Right lobe of liver (tissue), 6 donors: ENCODE measurements at regions not wholly inside any gene's neighbourhood (a gene's known extent, or its start where the extent isn't known, plus 50 kb on each side); places are given as distances from the start of the nearest gene placed in this dataset.

ENCODE experiments used
- ATAC-seq, 4 donors: fragments of 200-7000 bp; cut with Tn5 transposase; one replicate each; pipeline ENCODE4 v1.9.1; 2020; ENCODE audit warnings: mild to moderate bottlenecking in 4 of 4, moderate library complexity in 4 of 4
- DNase-seq, 3 donors: peaks; one replicate each; pipeline ENCODE4 v3.0.0-alpha.2; 2020
- H3K27ac ChIP-seq, 3 donors: fragments of 200-600 bp; one replicate each; pipeline ENCODE4 v1.8.0; 2022
- H3K27me3 ChIP-seq, 2 donors: fragments of 200-600 bp; one replicate each; pipeline ENCODE4 v1.8.0; 2022
- H3K36me3 ChIP-seq, 4 donors: fragments of 200-600 bp; sonication (generic) in 1 of 4; one replicate each; pipeline versions ENCODE4 v1.5.1 to v1.8.0; 2017 to 2022; ENCODE audit warnings: control low read depth in 1 of 4
- H3K4me1 ChIP-seq, 4 donors: fragments of 200-600 bp; sonication (generic) in 1 of 4; one replicate each; pipeline versions ENCODE4 v1.5.1 to v1.8.0; 2017 to 2022; ENCODE audit warnings: control low read depth in 1 of 4
- H3K4me3 ChIP-seq, 3 donors: fragments of 200-600 bp; one replicate each; pipeline ENCODE4 v1.8.0; 2022
- H3K9me3 ChIP-seq, 4 donors: fragments of 200-600 bp; sonication (generic) in 1 of 4; one replicate each; pipeline versions ENCODE4 v1.5.1 to v1.8.0; 2017 to 2022; ENCODE audit warnings: control low read depth in 1 of 4
- CTCF ChIP-seq, 4 donors: fragments of 200-600 bp in 3 of 4; fragments of 450-650 bp in 1 of 4; IDR thresholded peaks; one replicate each; pipeline versions ENCODE4 v1.5.1 to v1.8.0; 2016 to 2022; ENCODE audit warnings: antibody characterized with exemption in 4 of 4, mild to moderate bottlenecking in 2 of 4
- POLR2A ChIP-seq: fragments of 450-650 bp; IDR thresholded peaks from one replicate; pipeline ENCODE4 v1.6.1; 2017; ENCODE audit warnings: antibody characterized with exemption, mild to moderate bottlenecking
- WGBS: methylation state at CpG from one replicate; pipeline ENCODE4 v1.1.6; 2018; ENCODE audit warnings: low coverage, low lambda C conversion rate; ENCODE audit not compliant: insufficient coverage; ENCODE audit errors: missing lambda C conversion rate; 5-methylcytosine and 5-hydroxymethylcytosine counted together
- intact Hi-C, 2 donors: fragments of 100-400 bp; cut with DNase I; formaldehyde crosslinking; loops; one replicate each; pipeline versions ENCODE4 v1.11.2 to v1.14.1; 2022
- donor health status: DM: no; HTN: yes; CAD: no.
- donor health status: DM: no; HTN: no; CAD: no.
- donor health status: DM: no; HTN: no; CAD: no.
- donor health status: DM: no; HTN: yes; CAD: no.
- donor health status: DM: no; HTN: yes; CAD: no.

GRCh38 chr3:104575634-104576033 lies 791.1 kb upstream of the ALCAM start:
- intact Hi-C loops: no loop called here
- no peaks in the 10 kb centered on the region for H3K9me3 ChIP-seq
- H3K27me3 ChIP-seq: no peaks in the 10 kb centered on the region
- DNase-seq (no peak), ATAC-seq (no peak)
- WGBS: 67% methylated on average over 1 of the region's 1 CpG
- H3K4me1 ChIP-seq: no peaks in the 10 kb centered on the region
- no peak overlapping the region for H3K4me3 ChIP-seq
- H3K27ac ChIP-seq: no peak overlapping the region
- H3K36me3 ChIP-seq: no peaks in the 10 kb centered on the region
- TF ChIP-seq CTCF (IDR thresholded peaks at IDR 0.05) (no peak), POLR2A (no peak)

GRCh38 chr3:104578558-104578957 lies 788.2 kb upstream of the ALCAM start:
- TF ChIP-seq POLR2A (no peak), CTCF (IDR thresholded peaks at IDR 0.05) (no peak)

GRCh38 chr3:104582092-104582491 lies 784.6 kb upstream of the ALCAM start:
- Histone ChIP-seq H3K4me1 (no peaks in the 10 kb centered on the region), H3K36me3 (no peaks in the 10 kb centered on the region), H3K27ac (no peak overlapping the region), H3K27me3 (no peaks in the 10 kb centered on the region), H3K9me3 (no peaks in the 10 kb centered on the region), H3K4me3 (no peak overlapping the region)
- intact Hi-C loops: no loop called here
- DNase-seq: no peak
- TF ChIP-seq CTCF (IDR thresholded peaks at IDR 0.05) (no peak), POLR2A (no peak)
- ATAC-seq: no peak

More at GRCh38 chr3:104578558-104578957, 788.2 kb upstream of the ALCAM start:
- ATAC-seq (no peak), DNase-seq (no peak)
- H3K27me3 ChIP-seq: no peaks in the 10 kb centered on the region
- 0% methylated on average over 1 of the region's 3 CpGs for WGBS
- no peaks in the 10 kb centered on the region for H3K4me1 ChIP-seq
- H3K9me3 ChIP-seq: no peaks in the 10 kb centered on the region
- no peak overlapping the region for H3K27ac ChIP-seq
- H3K4me3 ChIP-seq: no peak overlapping the region
- intact Hi-C loops: no loop called here
- no peaks in the 10 kb centered on the region for H3K36me3 ChIP-seq

GRCh38 chr3:104584682-104585081 lies 782.0 kb upstream of the ALCAM start:
- Histone ChIP-seq H3K36me3 (no peaks in the 10 kb centered on the region), H3K27ac (no peak overlapping the region), H3K4me3 (no peak overlapping the region), H3K9me3 (no peaks in the 10 kb centered on the region), H3K27me3 (no peaks in the 10 kb centered on the region), H3K4me1 (no peaks in the 10 kb centered on the region)
- no peak for DNase-seq
- WGBS: 53% methylated on average over 5 of the region's 5 CpGs
- TF ChIP-seq CTCF (IDR thresholded peaks at IDR 0.05): no peak
- TF ChIP-seq POLR2A: no peak
- no peak for ATAC-seq
- intact Hi-C loops: no loop called here

- Histone ChIP-seq H3K9me3 (no peaks in the 10 kb centered on the region), H3K4me1 (no peaks in the 10 kb centered on the region), H3K27me3 (no peaks in the 10 kb centered on the region), H3K36me3 (no peaks in the 10 kb centered on the region), H3K27ac (no peak overlapping the region), H3K4me3 (no peak overlapping the region)
- ATAC-seq: no peak
- no peak for TF ChIP-seq CTCF (IDR thresholded peaks at IDR 0.05)
- no peak for TF ChIP-seq POLR2A
- DNase-seq: no peak
- intact Hi-C loops: no loop called here
Measured at GRCh38 chr3:104586344-104586743, 780.4 kb upstream of the ALCAM start.
